Ovary (tissue), 7 donors: ENCODE measurements at regions not wholly inside any gene's neighbourhood (a gene's known extent, or its start where the extent isn't known, plus 50 kb on each side); places are given as distances from the start of the nearest gene placed in this dataset.

Experiments used
- DNase-seq, 5 donors: peaks; one replicate each; pipeline ENCODE4 v3.0.0-alpha.2; 2019 to 2020
- H3K27ac ChIP-seq, 2 donors: fragments of 200-600 bp; one replicate each; pipeline versions ENCODE4 v1.5.1 to v1.8.0; 2019 to 2022
- H3K27me3 ChIP-seq: fragments of 200-600 bp; one replicate; pipeline ENCODE4 v1.8.0; 2022
- H3K36me3 ChIP-seq: fragments of 200-600 bp; sonication (generic); one replicate; pipeline ENCODE4 v1.5.1; 2019
- H3K4me1 ChIP-seq: one replicate; pipeline ENCODE4 v1.8.1; 2013; ENCODE audit warnings: mild to moderate bottlenecking, moderate library complexity; ENCODE audit not compliant: insufficient read depth
- H3K4me3 ChIP-seq: fragments of 200-600 bp; sonication (generic); one replicate; pipeline ENCODE4 v1.5.1; 2017
- H3K9me3 ChIP-seq, 2 donors: fragments of 200-600 bp in 1 of 2; sonication (generic) in 1 of 2; one replicate each; pipeline versions ENCODE4 v1.5.1 to v1.8.1; 2013 to 2019; ENCODE audit warnings: mild to moderate bottlenecking in 1 of 2, moderate library complexity in 1 of 2
- EP300 ChIP-seq: sonication (generic); formaldehyde crosslinking; IDR thresholded peaks from one replicate; pipeline ENCODE4 v1.6.1; 2017; ENCODE audit warnings: antibody characterized with exemption
- POLR2A ChIP-seq: fragments of 450-650 bp; IDR thresholded peaks from one replicate; pipeline ENCODE4 v1.6.1; 2017; ENCODE audit warnings: antibody characterized with exemption, mild to moderate bottlenecking, moderate library complexity
- WGBS, 3 donors: extraction: QIAGEN DNeasy Blood & Tissue Kit in 1 of 3; methylation state at CpG; one replicate each; pipeline versions ENCODE4 v1.1.5 to v1.1.7; 2013 to 2017; 5-methylcytosine and 5-hydroxymethylcytosine counted together
- intact Hi-C, 4 donors: fragments of 100-400 bp; cut with DNase I; formaldehyde crosslinking; loops; one replicate each; pipeline versions ENCODE4 v1.11.0 to v1.15.1; 2022 to 2023
- TF ChIP-seq, protein P1 (sequence below), 3 donors: fragments of 450-650 bp in 2 of 3; fragments of 200-600 bp in 1 of 3; IDR thresholded peaks; one replicate each; pipeline versions ENCODE4 v1.5.1 to v1.8.0; 2016 to 2022; ENCODE audit warnings: antibody characterized with exemption in 3 of 3, mild to moderate bottlenecking in 1 of 3
- donor health status: DM: no; HTN: no; CAD: no; lungs with moderate emphysema.
- donor health status: DM: no; HTN: no; CAD: no.
- donor health status: Bipolar disorder and iron deficiency.
- donor health status: DM: no; HTN: no; CAD: no.
- donor health status: DM: yes; HTN: yes; CAD: no.

DNA sequence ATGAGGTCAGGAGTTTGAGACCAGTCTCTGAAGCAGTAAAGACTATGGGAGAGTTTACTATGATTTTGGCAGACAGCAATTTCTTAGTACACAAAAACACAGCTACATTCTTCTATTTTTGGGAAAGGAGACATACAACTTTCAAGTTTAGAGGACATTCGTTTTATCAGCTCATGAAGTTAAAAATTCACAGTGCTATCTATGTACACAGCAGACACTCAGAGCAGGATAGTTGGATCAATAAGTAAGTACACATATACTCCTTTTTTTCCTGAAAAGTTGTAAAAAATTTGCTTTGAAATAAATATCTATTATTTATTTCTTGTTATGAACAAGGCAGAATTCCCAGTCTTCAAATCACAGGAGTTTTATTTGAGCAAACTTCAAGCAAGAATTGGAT is 159.7 kb downstream of the SERPINI1 start:
- H3K4me3 ChIP-seq: no peak overlapping the region
- WGBS, 3 donors: 31 to 56% (median 43%) methylated on average over 1 of the region's 1 CpG
- H3K27ac ChIP-seq: no peak overlapping the region
- H3K9me3 ChIP-seq: no peaks in the 10 kb centered on the region
- H3K36me3 ChIP-seq: no peaks in the 10 kb centered on the region
- no peaks in the 10 kb centered on the region for H3K27me3 ChIP-seq
- TF ChIP-seq EP300: no peak
- TF ChIP-seq, protein P1, sequence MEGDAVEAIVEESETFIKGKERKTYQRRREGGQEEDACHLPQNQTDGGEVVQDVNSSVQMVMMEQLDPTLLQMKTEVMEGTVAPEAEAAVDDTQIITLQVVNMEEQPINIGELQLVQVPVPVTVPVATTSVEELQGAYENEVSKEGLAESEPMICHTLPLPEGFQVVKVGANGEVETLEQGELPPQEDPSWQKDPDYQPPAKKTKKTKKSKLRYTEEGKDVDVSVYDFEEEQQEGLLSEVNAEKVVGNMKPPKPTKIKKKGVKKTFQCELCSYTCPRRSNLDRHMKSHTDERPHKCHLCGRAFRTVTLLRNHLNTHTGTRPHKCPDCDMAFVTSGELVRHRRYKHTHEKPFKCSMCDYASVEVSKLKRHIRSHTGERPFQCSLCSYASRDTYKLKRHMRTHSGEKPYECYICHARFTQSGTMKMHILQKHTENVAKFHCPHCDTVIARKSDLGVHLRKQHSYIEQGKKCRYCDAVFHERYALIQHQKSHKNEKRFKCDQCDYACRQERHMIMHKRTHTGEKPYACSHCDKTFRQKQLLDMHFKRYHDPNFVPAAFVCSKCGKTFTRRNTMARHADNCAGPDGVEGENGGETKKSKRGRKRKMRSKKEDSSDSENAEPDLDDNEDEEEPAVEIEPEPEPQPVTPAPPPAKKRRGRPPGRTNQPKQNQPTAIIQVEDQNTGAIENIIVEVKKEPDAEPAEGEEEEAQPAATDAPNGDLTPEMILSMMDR (IDR thresholded peaks at IDR 0.05): no peak
- TF ChIP-seq POLR2A: no peak
- H3K4me1 ChIP-seq: no peaks in the 10 kb centered on the region
- DNase-seq: no peak
- intact Hi-C loops: no loop called here

- no peak overlapping the region for H3K4me3 ChIP-seq
- no peaks in the 10 kb centered on the region for H3K36me3 ChIP-seq
- TF ChIP-seq, protein P1 (IDR thresholded peaks at IDR 0.05): no peak
- TF ChIP-seq EP300: no peak
- TF ChIP-seq POLR2A: no peak
- H3K4me1 ChIP-seq: no peaks in the 10 kb centered on the region
- no peak for DNase-seq
- intact Hi-C loops: no loop called here
- WGBS, 3 donors: 59 to 79% (median 77%) methylated on average over 4 of the region's 4 CpGs
- no peaks in the 10 kb centered on the region for H3K9me3 ChIP-seq
- no peak overlapping the region for H3K27ac ChIP-seq
- no peaks in the 10 kb centered on the region for H3K27me3 ChIP-seq
These were observed 156.7 kb downstream of the SERPINI1 start for GRCh38 chr3:167892205-167892604.

DNA sequence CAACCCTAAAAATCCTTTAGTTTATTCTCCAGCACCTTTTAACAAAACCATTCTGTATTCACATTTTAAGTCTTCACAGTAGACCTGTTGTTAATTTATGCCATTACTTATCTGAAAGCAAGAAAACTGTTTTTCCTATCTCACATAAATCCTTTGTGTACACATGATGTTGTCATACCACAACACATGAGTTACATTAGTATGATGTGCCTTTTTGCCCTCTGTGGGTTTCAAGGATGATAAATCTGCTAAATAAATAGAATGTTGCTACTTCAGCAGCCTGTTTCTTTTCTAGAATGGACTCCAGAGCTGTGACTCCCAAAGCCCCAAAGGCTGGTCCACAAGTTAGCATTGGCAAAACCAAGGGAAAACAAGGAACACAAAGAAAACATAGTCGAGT is 151.6 kb downstream of the SERPINI1 start:
- Histone ChIP-seq H3K9me3 (no peaks in the 10 kb centered on the region), H3K4me1 (no peaks in the 10 kb centered on the region), H3K36me3 (no peaks in the 10 kb centered on the region), H3K4me3 (no peak overlapping the region), H3K27ac (no peak overlapping the region), H3K27me3 (no peaks in the 10 kb centered on the region)
- 9 to 14% (median 10%) methylated on average over 1 of the region's 1 CpG for WGBS, 3 donors
- intact Hi-C loops: no loop called here
- TF ChIP-seq POLR2A (no peak), EP300 (no peak)
- TF ChIP-seq, protein P1 (IDR thresholded peaks at IDR 0.05): no peak
- DNase-seq: no peak

GRCh38 chr3:167886690-167887089 is 151.2 kb downstream of the SERPINI1 start:
- Histone ChIP-seq H3K9me3 (no peaks in the 10 kb centered on the region), H3K4me3 (no peak overlapping the region), H3K27ac (no peak overlapping the region), H3K36me3 (no peaks in the 10 kb centered on the region), H3K27me3 (no peaks in the 10 kb centered on the region), H3K4me1 (no peaks in the 10 kb centered on the region)
- intact Hi-C loops: no loop called here
- no peak for DNase-seq
- TF ChIP-seq POLR2A: no peak
- TF ChIP-seq, protein P1 (IDR thresholded peaks at IDR 0.05): no peak
- no peak for TF ChIP-seq EP300
- WGBS, 3 donors: 34 to 48% (median 42%) methylated on average over 2 of the region's 2 CpGs

GRCh38 chr3:167885277-167885676 is 149.8 kb downstream of the SERPINI1 start:
- Histone ChIP-seq H3K4me1 (no peaks in the 10 kb centered on the region), H3K36me3 (no peaks in the 10 kb centered on the region), H3K9me3 (no peaks in the 10 kb centered on the region), H3K27ac (no peak overlapping the region), H3K4me3 (no peak overlapping the region), H3K27me3 (no peaks in the 10 kb centered on the region)
- DNase-seq: no peak
- 67 to 85% (median 81%) methylated on average over 1 of the region's 1 CpG for WGBS, 3 donors
- TF ChIP-seq, protein P1 (IDR thresholded peaks at IDR 0.05): no peak
- TF ChIP-seq EP300: no peak
- no peak for TF ChIP-seq POLR2A
- intact Hi-C loops: no loop called here
